ENCODE measurements at regions not wholly inside any gene's neighbourhood (a gene's known extent, or its start where the extent isn't known, plus 50 kb on each side); places are given as distances from the start of the nearest gene placed in this dataset.

- TF ChIP-seq POLR2A (IDR thresholded peaks at IDR 0.05) (no peak), POLR2AphosphoS5 (IDR thresholded peaks at IDR 0.05) (no peak), CTCF (IDR thresholded peaks at IDR 0.05) (no peak)
Observed at GRCh38 chr13:26950968-26951367, 190.4 kb upstream of the GPR12 start.

Data from breast epithelium (tissue), 3 donors.